ENCODE measurements at regions not wholly inside any gene's neighbourhood (a gene's known extent, or its start where the extent isn't known, plus 50 kb on each side); places are given as distances from the start of the nearest gene placed in this dataset.
"Not testable (repeated sequence)": the region's sequence is repeated elsewhere in the genome, so short reads cannot be mapped to it uniquely, and the experiment has no call there.

GRCh38 chr1:90864681-90865080 lies 147.6 kb upstream of the BARHL2 start:
- no peak for DNase-seq (ENCODE audit: low read depth, low spot score)

GRCh38 chr1:90862782-90863181 lies 145.7 kb upstream of the BARHL2 start:
- no peak for DNase-seq (ENCODE audit: low read depth, low spot score)

DNA sequence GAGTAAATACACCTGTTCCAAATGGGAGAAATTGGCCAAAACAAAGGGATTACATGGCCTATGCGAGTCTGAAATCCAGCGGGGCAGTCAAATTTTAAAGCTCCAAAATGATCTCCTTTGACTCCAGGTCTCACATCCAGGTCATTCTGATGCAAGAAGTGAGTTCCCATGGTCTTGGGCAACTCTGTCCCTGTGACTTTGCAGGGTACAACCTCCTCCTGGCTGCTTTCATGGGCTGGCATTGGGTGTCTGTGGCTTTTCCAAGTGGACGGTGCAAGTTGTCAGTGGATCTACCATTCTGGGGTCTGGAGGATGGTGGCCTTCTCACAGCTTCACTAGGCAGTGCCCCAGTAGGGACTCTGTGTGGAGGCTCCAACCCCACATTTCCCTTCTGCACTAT lies 144.3 kb upstream of the BARHL2 start:
- not testable (repeated sequence) for DNase-seq (ENCODE audit: low read depth, low spot score)

GRCh38 chr1:90856463-90857007 lies 139.4 kb upstream of the BARHL2 start:
- no peak for DNase-seq (ENCODE audit: low read depth, low spot score)

DNA sequence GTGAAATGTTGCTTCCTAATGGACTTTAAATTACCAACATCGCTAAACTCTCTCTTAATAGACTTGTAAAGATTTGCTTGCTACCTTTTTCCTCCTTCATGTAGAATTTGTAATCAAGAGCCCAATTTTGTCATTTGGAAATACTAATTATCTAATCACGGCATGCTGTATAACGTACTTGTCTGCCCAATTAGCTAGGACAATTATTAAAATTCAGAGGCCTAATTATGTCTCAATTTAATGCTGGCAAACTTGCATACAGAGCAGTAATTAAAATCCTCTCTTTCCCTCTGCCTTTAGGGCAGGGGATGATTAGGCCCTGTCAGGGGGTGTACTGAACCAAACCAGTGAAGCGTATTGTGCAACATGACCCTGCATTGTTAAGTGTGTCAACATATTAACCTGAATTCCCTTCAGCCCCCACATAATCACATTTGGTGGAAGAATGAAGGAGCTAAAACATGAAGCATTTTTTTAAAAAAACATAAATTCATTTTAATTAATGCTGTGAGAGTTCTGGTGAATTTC lies 137.4 kb upstream of the BARHL2 start:
- no peak for DNase-seq (ENCODE audit: low read depth, low spot score)

DNA sequence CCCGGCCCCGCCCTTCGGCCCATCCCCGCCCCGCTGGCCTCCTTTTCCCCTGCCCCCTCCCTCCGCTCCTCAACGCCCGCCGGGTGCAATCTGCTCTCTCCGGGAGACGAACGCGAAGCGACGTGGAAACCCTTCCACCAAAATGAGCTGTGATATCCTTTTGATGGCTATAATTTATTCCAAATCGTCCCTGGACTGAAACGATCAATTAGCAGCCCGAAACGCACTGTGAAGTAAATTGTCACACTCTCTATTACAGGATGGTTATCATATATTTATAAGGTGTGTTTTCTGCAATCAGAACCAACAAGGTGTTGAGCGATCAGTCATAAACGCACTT lies 134.6 kb upstream of the BARHL2 start:
- no peak for DNase-seq (ENCODE audit: low read depth, low spot score)

GRCh38 chr1:90850898-90851710 lies 134.0 kb upstream of the BARHL2 start:
- DNase-seq (ENCODE audit: low read depth, low spot score), result peak; percentile 74

DNA sequence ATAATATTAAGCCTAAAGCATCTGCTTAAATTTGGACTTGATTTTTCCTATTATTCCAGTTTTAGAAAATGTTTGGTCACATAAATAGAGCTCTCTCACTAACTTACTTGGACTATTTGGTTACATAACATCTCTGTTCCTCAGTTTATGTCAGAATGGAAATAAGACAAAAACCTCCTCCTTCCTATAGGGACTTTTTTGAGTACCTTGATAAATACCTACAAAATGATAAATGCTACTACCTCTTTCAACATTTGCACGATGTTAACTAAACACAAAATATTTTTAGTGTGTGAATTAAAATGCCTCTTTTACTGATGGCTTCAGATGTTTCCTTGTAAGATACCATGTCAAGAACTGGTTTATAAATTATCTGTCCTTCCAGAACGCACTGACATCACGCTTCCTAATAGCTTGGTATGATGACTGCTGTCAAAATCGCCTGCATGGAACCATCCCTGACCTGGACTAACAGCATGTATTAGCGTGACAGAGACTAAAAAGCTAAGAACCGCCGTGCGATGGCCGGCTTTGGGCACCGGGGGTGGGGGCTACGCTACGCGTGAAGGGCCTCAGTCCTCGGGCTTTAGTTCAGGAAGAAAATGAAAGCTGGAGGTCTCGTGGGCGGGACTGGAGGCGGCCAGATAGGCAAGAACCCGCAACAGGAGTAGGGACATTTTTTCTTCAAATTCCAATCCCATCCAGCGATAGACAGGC lies 133.2 kb upstream of the BARHL2 start:
- peak; percentile 49 for DNase-seq (ENCODE audit: low read depth, low spot score)

- DNase-seq (ENCODE audit: low read depth, low spot score), result no peak
Measured at GRCh38 chr1:90841473-90841872, 124.4 kb upstream of the BARHL2 start.

- no peak for DNase-seq (ENCODE audit: low read depth, low spot score)
Measured at GRCh38 chr1:90840352-90840751, 123.2 kb upstream of the BARHL2 start.

DNA sequence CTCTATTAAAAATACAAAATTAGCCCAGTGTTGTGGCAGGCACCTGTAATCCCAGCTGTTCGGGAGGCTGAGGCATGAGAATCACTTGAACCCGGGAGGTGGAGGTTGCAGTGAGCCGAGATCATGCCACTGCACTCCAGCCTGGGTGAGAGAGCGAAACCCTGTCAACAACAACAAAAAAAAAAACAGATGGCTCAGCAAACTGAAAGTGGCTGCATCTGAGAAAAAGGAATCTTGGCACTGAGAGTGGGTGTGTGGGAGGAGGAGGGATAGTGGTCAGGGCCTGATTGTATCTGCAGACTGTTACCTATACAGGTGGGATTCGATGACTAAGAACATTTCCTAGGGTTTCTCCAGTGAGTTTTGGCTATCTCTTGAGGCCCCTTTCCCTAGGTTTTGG lies 122.2 kb upstream of the BARHL2 start:
- DNase-seq (ENCODE audit: low read depth, low spot score), result no peak

GRCh38 chr1:90838720-90839119 lies 121.6 kb upstream of the BARHL2 start:
- DNase-seq (ENCODE audit: low read depth, low spot score), result no peak

- DNase-seq (ENCODE audit: low read depth, low spot score), result no peak
Measured at GRCh38 chr1:90837420-90837819, 120.3 kb upstream of the BARHL2 start.

- no peak for DNase-seq (ENCODE audit: low read depth, low spot score)
Measured at GRCh38 chr1:90836345-90836679, 119.2 kb upstream of the BARHL2 start.

DNA sequence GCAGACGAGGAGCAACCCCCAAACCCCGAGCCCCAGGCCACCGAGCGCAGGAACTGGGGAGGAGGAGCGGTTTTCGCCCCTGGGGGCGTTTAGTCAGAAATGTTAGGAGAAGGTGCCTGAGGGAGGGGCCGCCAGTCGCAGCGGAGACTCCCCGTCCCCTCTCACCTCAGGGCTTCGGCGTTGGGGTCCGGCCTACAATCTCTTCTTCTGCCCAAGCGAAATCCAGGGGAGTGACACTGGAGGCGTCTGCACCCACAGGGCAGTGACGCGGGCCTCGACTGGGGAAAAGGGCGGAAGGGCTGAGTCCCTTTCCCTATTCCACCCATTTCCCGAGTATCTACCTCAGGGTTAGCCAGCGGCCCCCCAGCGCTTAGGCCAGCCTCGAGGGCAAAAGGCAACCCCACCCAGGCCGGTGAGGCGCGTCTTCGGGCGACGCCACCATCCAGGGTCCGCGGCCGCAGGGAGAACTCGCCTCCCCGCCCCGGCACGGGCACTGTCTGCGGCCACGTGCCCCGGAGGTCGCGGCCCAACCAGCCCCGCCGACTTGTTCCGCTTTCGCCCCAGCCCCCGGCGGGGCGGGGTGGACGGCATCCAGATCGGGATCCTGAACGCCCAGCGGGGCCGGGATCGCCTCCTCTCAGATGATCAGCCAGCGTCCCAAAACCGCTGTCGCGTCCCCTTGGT lies 118.7 kb upstream of the BARHL2 start:
- DNase-seq (ENCODE audit: low read depth, low spot score), result peak; percentile 51

DNA sequence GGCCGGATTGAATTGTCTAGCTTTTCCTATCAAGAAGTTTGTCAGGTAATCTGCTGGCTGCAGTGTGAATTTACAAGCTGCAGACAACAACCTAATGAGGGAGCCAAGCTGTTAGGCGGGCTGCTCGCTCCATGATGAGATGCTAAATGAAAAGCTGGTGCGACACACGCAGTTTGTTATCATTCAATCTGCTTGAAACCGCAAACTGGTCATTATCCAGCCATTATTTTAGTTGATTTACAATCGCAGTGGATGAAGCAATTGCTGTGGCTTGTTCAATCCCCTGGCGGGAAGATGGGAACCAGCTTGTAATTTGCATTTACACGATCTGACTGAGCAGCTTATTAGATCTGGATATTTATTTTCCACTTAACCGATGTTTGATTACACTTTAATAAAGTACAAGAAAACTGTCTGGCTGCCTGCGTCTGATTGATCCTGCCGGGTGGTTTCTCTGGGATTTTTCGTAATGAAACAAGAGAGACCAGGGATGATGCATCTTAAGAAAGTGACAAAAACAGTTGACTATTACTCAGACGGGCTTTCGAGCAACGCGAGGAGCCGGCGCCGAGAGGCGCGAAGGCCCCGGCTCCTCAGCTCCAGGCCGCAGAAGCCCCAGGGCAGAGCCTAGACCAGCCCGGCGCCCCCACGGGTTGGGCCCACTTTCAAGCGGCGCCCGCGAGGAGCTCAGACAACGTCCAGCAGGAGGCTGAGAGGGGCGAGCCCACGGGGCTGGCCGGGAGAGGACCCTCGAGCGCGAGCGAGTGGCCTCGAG lies 118.0 kb upstream of the BARHL2 start:
- DNase-seq (ENCODE audit: low read depth, low spot score), result peak; percentile 49

DNA sequence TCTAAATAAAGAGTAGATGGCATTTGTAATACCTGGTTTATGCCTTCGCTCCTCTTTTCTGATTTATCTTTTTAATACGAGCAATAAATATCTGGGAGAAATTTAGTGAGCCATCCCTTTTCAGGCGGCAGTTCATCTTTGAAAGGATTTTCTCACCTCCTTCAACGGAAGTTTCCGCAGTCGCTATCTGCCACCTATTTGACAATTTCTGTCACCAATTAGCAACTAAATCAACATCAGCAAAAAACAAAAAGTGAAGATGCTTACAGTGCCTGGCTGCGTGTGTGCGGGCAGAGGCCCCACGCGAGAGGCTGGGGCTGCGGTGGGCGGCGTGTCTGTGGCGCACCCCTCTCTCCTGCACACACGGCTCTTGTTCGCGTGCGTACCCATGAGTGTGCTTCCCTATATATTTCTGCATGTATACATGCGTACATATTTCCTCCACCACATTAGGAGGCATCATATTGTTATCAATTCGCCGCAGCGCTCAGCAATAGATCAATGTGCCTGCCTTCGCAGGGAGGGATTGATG lies 117.3 kb upstream of the BARHL2 start:
- DNase-seq (ENCODE audit: low read depth, low spot score), result no peak

- no peak for DNase-seq (ENCODE audit: low read depth, low spot score)
Measured at GRCh38 chr1:90833466-90834110, 116.5 kb upstream of the BARHL2 start.

- no peak for DNase-seq (ENCODE audit: low read depth, low spot score)
Measured at GRCh38 chr1:90831910-90832309, 114.8 kb upstream of the BARHL2 start.

DNA sequence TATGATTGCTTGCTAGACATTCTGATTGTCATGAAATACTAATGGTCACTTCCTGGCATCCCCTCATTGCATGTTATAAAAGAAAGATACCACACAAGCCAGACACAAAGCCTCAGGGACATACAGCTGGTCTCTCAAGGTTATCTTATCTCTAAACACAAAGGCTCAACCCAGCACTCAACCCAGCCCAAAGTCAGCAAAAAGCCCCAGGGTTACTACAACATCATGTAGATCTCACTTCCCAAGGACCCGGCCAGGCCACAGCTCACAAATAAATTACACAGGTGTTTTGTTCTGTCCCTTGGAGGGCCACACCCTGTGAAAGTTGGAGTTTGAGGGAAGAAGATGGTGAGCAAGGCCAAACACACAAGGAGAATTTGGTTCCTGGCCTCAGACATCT lies 109.7 kb upstream of the BARHL2 start:
- peak; percentile 55 for DNase-seq (ENCODE audit: low read depth, low spot score)

GRCh38 chr1:90826024-90826423 lies 108.9 kb upstream of the BARHL2 start:
- no peak for DNase-seq (ENCODE audit: low read depth, low spot score)
